ENCODE measurements at regions not wholly inside any gene's neighbourhood (a gene's known extent, or its start where the extent isn't known, plus 50 kb on each side); places are given as distances from the start of the nearest gene placed in this dataset.

- Histone ChIP-seq H2AFZ (no peak overlapping the region), H3K9ac (no peak overlapping the region), H3K36me3 (ENCODE audit: control insufficient read depth, insufficient read depth, low read length) (no peaks in the 10 kb centered on the region), H3K9me3 (ENCODE audit: control insufficient read depth, low read length) (no peaks in the 10 kb centered on the region), H3K4me2 (ENCODE audit: low read length) (no peak overlapping the region), H3K27ac (no peak overlapping the region), H3K4me3 (ENCODE audit: low read depth, low read length) (no peak overlapping the region), H3K4me1 (no peaks in the 10 kb centered on the region), H3K79me2 (no peaks in the 10 kb centered on the region), H3K27me3 (ENCODE audit: control insufficient read depth, insufficient read depth, low read length) (no peaks in the 10 kb centered on the region)
- no peak for TF ChIP-seq CTCF (IDR thresholded peaks at IDR 0.05)
Observed at GRCh38 chr16:80390871-80391489, 149.8 kb upstream of the DYNLRB2 start.

- H3K9me3 ChIP-seq (ENCODE audit: control insufficient read depth, low read length) = no peaks in the 10 kb centered on the region
- H3K9ac ChIP-seq = no peak overlapping the region
- no peaks in the 10 kb centered on the region for H3K27me3 ChIP-seq (ENCODE audit: control insufficient read depth, insufficient read depth, low read length)
- no peak for TF ChIP-seq CTCF (IDR thresholded peaks at IDR 0.05)
- H3K79me2 ChIP-seq = no peaks in the 10 kb centered on the region
- no peak overlapping the region for H3K4me2 ChIP-seq (ENCODE audit: low read length)
- no peaks in the 10 kb centered on the region for H3K4me1 ChIP-seq
- H3K27ac ChIP-seq = no peak overlapping the region
- no peak overlapping the region for H2AFZ ChIP-seq
- no peak overlapping the region for H3K4me3 ChIP-seq (ENCODE audit: low read depth, low read length)
- no peaks in the 10 kb centered on the region for H3K36me3 ChIP-seq (ENCODE audit: control insufficient read depth, insufficient read depth, low read length)
Observed at GRCh38 chr16:80390046-80390445, 150.7 kb upstream of the DYNLRB2 start.

GRCh38 chr16:80389338-80389737 lies 151.5 kb upstream of the DYNLRB2 start:
- H3K4me1 ChIP-seq = no peaks in the 10 kb centered on the region
- TF ChIP-seq CTCF (IDR thresholded peaks at IDR 0.05) = no peak

GRCh38 chr16:80387318-80387921 lies 153.4 kb upstream of the DYNLRB2 start:
- H2AFZ ChIP-seq = no peak overlapping the region
- no peaks in the 10 kb centered on the region for H3K79me2 ChIP-seq
- no peaks in the 10 kb centered on the region for H3K4me1 ChIP-seq
- H3K9ac ChIP-seq = no peak overlapping the region
- H3K9me3 ChIP-seq (ENCODE audit: control insufficient read depth, low read length) = no peaks in the 10 kb centered on the region
- H3K27me3 ChIP-seq (ENCODE audit: control insufficient read depth, insufficient read depth, low read length) = no peaks in the 10 kb centered on the region
- TF ChIP-seq CTCF (IDR thresholded peaks at IDR 0.05) = no peak
- no peak overlapping the region for H3K4me2 ChIP-seq (ENCODE audit: low read length)
- no peak overlapping the region for H3K4me3 ChIP-seq (ENCODE audit: low read depth, low read length)
- no peaks in the 10 kb centered on the region for H3K36me3 ChIP-seq (ENCODE audit: control insufficient read depth, insufficient read depth, low read length)
- no peak overlapping the region for H3K27ac ChIP-seq

More at GRCh38 chr16:80389338-80389737, 151.5 kb upstream of the DYNLRB2 start:
- Histone ChIP-seq H3K27me3 (ENCODE audit: control insufficient read depth, insufficient read depth, low read length) (no peaks in the 10 kb centered on the region), H3K4me3 (ENCODE audit: low read depth, low read length) (no peak overlapping the region), H3K79me2 (no peaks in the 10 kb centered on the region), H3K27ac (no peak overlapping the region), H3K4me2 (ENCODE audit: low read length) (no peak overlapping the region), H3K9me3 (ENCODE audit: control insufficient read depth, low read length) (no peaks in the 10 kb centered on the region), H3K9ac (no peak overlapping the region), H2AFZ (no peak overlapping the region), H3K36me3 (ENCODE audit: control insufficient read depth, insufficient read depth, low read length) (no peaks in the 10 kb centered on the region)

GRCh38 chr16:80384862-80385261 lies 155.9 kb upstream of the DYNLRB2 start:
- Histone ChIP-seq H3K27me3 (ENCODE audit: control insufficient read depth, insufficient read depth, low read length) (no peaks in the 10 kb centered on the region), H3K9ac (no peak overlapping the region), H3K4me2 (ENCODE audit: low read length) (no peak overlapping the region), H3K4me3 (ENCODE audit: low read depth, low read length) (no peak overlapping the region), H3K4me1 (no peaks in the 10 kb centered on the region), H3K9me3 (ENCODE audit: control insufficient read depth, low read length) (no peaks in the 10 kb centered on the region), H3K27ac (no peak overlapping the region), H3K79me2 (no peaks in the 10 kb centered on the region), H2AFZ (no peak overlapping the region), H3K36me3 (ENCODE audit: control insufficient read depth, insufficient read depth, low read length) (no peaks in the 10 kb centered on the region)
- TF ChIP-seq CTCF (IDR thresholded peaks at IDR 0.05) = no peak

Data from parathyroid adenoma (tissue), 2 donors.